ENCODE measurements at regions not wholly inside any gene's neighbourhood (a gene's known extent, or its start where the extent isn't known, plus 50 kb on each side); places are given as distances from the start of the nearest gene placed in this dataset.

DNA sequence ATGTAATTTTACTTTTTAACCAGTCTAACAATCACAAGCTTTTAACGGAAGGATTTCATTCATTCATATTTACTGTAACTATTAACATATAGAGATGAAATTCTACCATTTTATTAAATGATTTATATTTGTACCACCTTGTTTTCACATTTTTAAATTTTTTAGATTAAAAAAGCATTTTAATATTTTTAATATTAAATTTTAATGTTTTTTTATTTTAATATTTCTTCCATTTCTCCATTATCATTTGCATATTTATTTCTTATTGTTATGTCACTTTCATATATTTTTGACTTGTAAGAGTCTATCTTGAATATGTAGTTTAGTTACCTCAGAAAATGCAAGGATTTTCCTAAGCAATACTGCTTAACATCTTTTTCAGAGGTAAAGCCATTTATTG, 1034.0 kb upstream of the PTPRD start:
- Histone ChIP-seq H3K4me3 (ENCODE audit: insufficient read depth, low read length) (no peak overlapping the region), H3K36me3 (ENCODE audit: insufficient read depth, low read length) (no peaks in the 10 kb centered on the region), H3K79me2 (ENCODE audit: insufficient read depth, low read length) (no peaks in the 10 kb centered on the region), H4K20me1 (ENCODE audit: insufficient read depth, low read length) (no peaks in the 10 kb centered on the region), H3K9me3 (ENCODE audit: low read depth, low read length) (no peaks in the 10 kb centered on the region), H2AFZ (ENCODE audit: low read length) (no peak overlapping the region), H3K27ac (ENCODE audit: low read depth, low read length) (no peak overlapping the region), H3K27me3 (ENCODE audit: insufficient read depth, low read length) (no peaks in the 10 kb centered on the region), H3K4me1 (ENCODE audit: insufficient read depth, low read length) (no peaks in the 10 kb centered on the region), H3K4me2 (ENCODE audit: insufficient read depth, low read length) (no peak overlapping the region)
- TF ChIP-seq, protein P1, sequence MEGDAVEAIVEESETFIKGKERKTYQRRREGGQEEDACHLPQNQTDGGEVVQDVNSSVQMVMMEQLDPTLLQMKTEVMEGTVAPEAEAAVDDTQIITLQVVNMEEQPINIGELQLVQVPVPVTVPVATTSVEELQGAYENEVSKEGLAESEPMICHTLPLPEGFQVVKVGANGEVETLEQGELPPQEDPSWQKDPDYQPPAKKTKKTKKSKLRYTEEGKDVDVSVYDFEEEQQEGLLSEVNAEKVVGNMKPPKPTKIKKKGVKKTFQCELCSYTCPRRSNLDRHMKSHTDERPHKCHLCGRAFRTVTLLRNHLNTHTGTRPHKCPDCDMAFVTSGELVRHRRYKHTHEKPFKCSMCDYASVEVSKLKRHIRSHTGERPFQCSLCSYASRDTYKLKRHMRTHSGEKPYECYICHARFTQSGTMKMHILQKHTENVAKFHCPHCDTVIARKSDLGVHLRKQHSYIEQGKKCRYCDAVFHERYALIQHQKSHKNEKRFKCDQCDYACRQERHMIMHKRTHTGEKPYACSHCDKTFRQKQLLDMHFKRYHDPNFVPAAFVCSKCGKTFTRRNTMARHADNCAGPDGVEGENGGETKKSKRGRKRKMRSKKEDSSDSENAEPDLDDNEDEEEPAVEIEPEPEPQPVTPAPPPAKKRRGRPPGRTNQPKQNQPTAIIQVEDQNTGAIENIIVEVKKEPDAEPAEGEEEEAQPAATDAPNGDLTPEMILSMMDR (IDR thresholded peaks at IDR 0.05; ENCODE audit: extremely low read depth, low read depth, low read length): no peak
- no peak for DNase-seq (ENCODE audit: insufficient read length, low spot score, missing footprints)

DNA sequence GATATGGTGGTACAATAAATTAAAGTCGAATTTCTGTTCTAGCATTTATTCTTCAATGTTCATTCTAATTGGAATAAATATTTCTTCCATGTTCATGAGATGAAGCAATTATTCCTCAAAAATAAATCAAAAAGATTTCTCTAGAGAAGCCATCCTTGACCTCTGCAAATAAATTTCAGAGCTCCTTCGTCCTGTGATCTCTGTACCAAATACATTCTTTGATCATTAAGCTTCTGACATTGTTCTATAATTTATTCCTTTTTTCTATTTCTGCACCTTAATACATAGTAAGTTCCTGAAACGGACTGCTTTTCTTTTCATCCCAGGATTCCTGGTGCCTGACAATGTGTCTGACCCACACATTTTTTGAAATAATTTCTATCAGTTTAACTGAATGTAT, 1039.3 kb upstream of the TYRP1 start:
- H3K27ac ChIP-seq (ENCODE audit: low read depth, low read length): no peak overlapping the region
- no peak overlapping the region for H3K4me2 ChIP-seq (ENCODE audit: insufficient read depth, low read length)
- H3K4me3 ChIP-seq (ENCODE audit: insufficient read depth, low read length): no peak overlapping the region
- no peaks in the 10 kb centered on the region for H3K36me3 ChIP-seq (ENCODE audit: insufficient read depth, low read length)
- H3K79me2 ChIP-seq (ENCODE audit: insufficient read depth, low read length): no peaks in the 10 kb centered on the region
- H3K4me1 ChIP-seq (ENCODE audit: insufficient read depth, low read length): no peaks in the 10 kb centered on the region
- no peaks in the 10 kb centered on the region for H4K20me1 ChIP-seq (ENCODE audit: insufficient read depth, low read length)
- no peak for DNase-seq (ENCODE audit: insufficient read length, low spot score, missing footprints)
- no peaks in the 10 kb centered on the region for H3K9me3 ChIP-seq (ENCODE audit: low read depth, low read length)
- TF ChIP-seq, protein P1 (IDR thresholded peaks at IDR 0.05; ENCODE audit: extremely low read depth, low read depth, low read length): no peak
- H3K27me3 ChIP-seq (ENCODE audit: insufficient read depth, low read length): no peaks in the 10 kb centered on the region
- H2AFZ ChIP-seq (ENCODE audit: low read length): no peak overlapping the region

DNA sequence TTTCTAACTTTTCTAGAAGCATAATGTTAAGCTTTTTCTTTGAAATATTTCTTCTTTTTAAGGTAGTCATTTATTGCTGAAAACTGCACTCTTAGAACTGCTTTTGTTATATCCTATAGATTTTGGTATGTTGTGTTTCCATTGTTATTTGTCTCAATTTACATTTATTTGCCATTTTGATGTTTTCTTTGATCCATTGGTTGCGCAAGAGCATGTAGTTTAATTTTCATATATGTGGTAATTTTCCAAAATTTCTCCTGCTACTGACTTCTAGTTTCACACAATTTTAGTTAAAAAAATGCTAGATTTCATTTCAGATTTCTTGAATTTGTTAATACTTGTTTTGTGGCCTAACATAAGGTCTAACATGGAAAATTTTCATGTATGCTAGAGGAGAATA, 1029.3 kb upstream of the TYRP1 start:
- Histone ChIP-seq H3K4me3 (ENCODE audit: insufficient read depth, low read length) (no peak overlapping the region), H4K20me1 (ENCODE audit: insufficient read depth, low read length) (no peaks in the 10 kb centered on the region), H3K27ac (ENCODE audit: low read depth, low read length) (no peak overlapping the region), H3K4me1 (ENCODE audit: insufficient read depth, low read length) (no peaks in the 10 kb centered on the region), H3K27me3 (ENCODE audit: insufficient read depth, low read length) (no peaks in the 10 kb centered on the region), H2AFZ (ENCODE audit: low read length) (no peak overlapping the region), H3K4me2 (ENCODE audit: insufficient read depth, low read length) (no peak overlapping the region), H3K9me3 (ENCODE audit: low read depth, low read length) (no peaks in the 10 kb centered on the region), H3K79me2 (ENCODE audit: insufficient read depth, low read length) (no peaks in the 10 kb centered on the region), H3K36me3 (ENCODE audit: insufficient read depth, low read length) (no peaks in the 10 kb centered on the region)
- TF ChIP-seq, protein P1 (IDR thresholded peaks at IDR 0.05; ENCODE audit: extremely low read depth, low read depth, low read length): no peak
- DNase-seq (ENCODE audit: insufficient read length, low spot score, missing footprints): no peak

DNA sequence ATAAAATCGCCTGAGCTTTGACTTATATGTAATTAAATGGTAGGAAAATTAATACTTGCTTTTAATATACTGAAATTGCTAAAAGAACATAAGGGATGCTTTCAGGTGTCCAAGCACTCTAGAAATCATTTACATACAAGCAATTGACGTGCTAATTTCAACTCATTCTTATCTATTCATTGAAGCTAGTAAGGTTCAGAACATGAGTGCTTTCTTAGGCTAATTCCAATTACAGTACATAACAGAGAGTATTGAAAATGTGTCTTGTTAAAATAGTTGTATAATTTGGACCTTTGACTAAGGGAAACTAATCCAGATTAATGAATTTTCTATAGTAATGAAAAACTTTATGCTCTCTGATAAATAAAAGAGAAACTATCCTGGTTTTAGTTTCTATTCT, 1016.4 kb upstream of the TYRP1 start:
- peaks cover 3% of the 10 kb centered on the region for H3K9me3 ChIP-seq (ENCODE audit: low read depth, low read length)

More for the DNA sequence above, 1016.4 kb upstream of the TYRP1 start:
- no peak for DNase-seq (ENCODE audit: insufficient read length, low spot score, missing footprints)
- H3K4me1 ChIP-seq (ENCODE audit: insufficient read depth, low read length): no peaks in the 10 kb centered on the region
- TF ChIP-seq, protein P1 (IDR thresholded peaks at IDR 0.05; ENCODE audit: extremely low read depth, low read depth, low read length): no peak
- no peak overlapping the region for H3K4me3 ChIP-seq (ENCODE audit: insufficient read depth, low read length)
- no peak overlapping the region for H3K27ac ChIP-seq (ENCODE audit: low read depth, low read length)
- H3K4me2 ChIP-seq (ENCODE audit: insufficient read depth, low read length): no peak overlapping the region
- no peaks in the 10 kb centered on the region for H3K27me3 ChIP-seq (ENCODE audit: insufficient read depth, low read length)
- no peaks in the 10 kb centered on the region for H3K36me3 ChIP-seq (ENCODE audit: insufficient read depth, low read length)
- H4K20me1 ChIP-seq (ENCODE audit: insufficient read depth, low read length): no peaks in the 10 kb centered on the region
- no peaks in the 10 kb centered on the region for H3K79me2 ChIP-seq (ENCODE audit: insufficient read depth, low read length)
- no peak overlapping the region for H2AFZ ChIP-seq (ENCODE audit: low read length)

Data from osteoblast (primary cell).